ENCODE measurements at regions not wholly inside any gene's neighbourhood (a gene's known extent, or its start where the extent isn't known, plus 50 kb on each side); places are given as distances from the start of the nearest gene placed in this dataset.

DNA sequence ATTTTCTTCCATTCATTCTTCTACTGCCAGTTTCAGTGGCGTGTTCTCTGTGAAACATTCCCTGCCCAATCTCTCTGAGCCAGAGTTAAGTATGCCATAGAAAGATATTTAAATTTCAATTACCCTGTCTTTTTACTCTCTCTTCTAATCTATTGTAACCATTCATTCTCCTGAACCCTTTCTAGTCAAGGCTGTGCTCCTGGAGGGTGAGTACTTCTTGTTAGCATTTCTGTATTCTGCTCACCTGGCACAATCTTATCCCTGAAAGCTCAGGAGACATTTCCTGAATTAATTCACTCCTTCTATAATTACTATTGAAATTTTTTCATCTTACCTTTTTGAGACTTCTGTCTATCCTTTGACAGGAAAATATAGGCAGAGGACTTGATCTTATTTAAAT is 271.7 kb downstream of the HGF start:
- Histone ChIP-seq H3K27me3 (ENCODE audit: control insufficient read depth, extremely low read depth, insufficient read depth, low read length) (no peaks in the 10 kb centered on the region), H3K9me3 (ENCODE audit: control insufficient read depth, low read depth, low read length) (no peaks in the 10 kb centered on the region), H3K9ac (ENCODE audit: control insufficient read depth, extremely low read depth, insufficient read depth, low read length) (no peak overlapping the region), H3K79me2 (ENCODE audit: control insufficient read depth, insufficient read depth, low read length) (no peaks in the 10 kb centered on the region), H4K20me1 (ENCODE audit: control insufficient read depth, extremely low read depth, insufficient read depth, low read length) (no peaks in the 10 kb centered on the region), H3K9me1 (ENCODE audit: control insufficient read depth, extremely low read depth, insufficient read depth, low read length) (no peaks in the 10 kb centered on the region), H3K4me2 (ENCODE audit: control insufficient read depth, extremely low read depth, insufficient read depth, low read depth, low read length) (no peak overlapping the region), H3K27ac (ENCODE audit: control insufficient read depth, insufficient read depth, low read length) (no peak overlapping the region), H3K4me3 (ENCODE audit: control insufficient read depth in 2 of 3, extremely low read depth in 1 of 3, insufficient read depth in 2 of 3, low read depth in 1 of 3, low read length in 3 of 3) (no peak overlapping the region), H3K36me3 (ENCODE audit: control insufficient read depth in 2 of 2, extremely low read depth in 1 of 2, insufficient read depth in 2 of 2, low read length in 2 of 2) (no peaks in the 10 kb centered on the region), H2AFZ (ENCODE audit: control insufficient read depth, low read length) (no peak overlapping the region), H3K4me1 (ENCODE audit: control insufficient read depth, extremely low read depth, insufficient read depth, low read length) (peaks cover 5% of the 10 kb centered on the region)
- dilution Hi-C loops (cut with MboI; ENCODE audit: extremely low pct_ligation_motif_present, low sequenced_read_pairs), result no loop called here
- TF ChIP-seq, protein P1, sequence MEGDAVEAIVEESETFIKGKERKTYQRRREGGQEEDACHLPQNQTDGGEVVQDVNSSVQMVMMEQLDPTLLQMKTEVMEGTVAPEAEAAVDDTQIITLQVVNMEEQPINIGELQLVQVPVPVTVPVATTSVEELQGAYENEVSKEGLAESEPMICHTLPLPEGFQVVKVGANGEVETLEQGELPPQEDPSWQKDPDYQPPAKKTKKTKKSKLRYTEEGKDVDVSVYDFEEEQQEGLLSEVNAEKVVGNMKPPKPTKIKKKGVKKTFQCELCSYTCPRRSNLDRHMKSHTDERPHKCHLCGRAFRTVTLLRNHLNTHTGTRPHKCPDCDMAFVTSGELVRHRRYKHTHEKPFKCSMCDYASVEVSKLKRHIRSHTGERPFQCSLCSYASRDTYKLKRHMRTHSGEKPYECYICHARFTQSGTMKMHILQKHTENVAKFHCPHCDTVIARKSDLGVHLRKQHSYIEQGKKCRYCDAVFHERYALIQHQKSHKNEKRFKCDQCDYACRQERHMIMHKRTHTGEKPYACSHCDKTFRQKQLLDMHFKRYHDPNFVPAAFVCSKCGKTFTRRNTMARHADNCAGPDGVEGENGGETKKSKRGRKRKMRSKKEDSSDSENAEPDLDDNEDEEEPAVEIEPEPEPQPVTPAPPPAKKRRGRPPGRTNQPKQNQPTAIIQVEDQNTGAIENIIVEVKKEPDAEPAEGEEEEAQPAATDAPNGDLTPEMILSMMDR (optimal IDR thresholded peaks at IDR 0.05 in 1 of 3, IDR thresholded peaks at IDR 0.05 in 1 of 3, conservative IDR thresholded peaks at IDR 0.05 in 1 of 3; ENCODE audit: extremely low read depth in 1 of 3, insufficient read depth in 2 of 3, low read length in 3 of 3), result no peak
- no peak for TF ChIP-seq EZH2 (IDR thresholded peaks at IDR 0.05; ENCODE audit: low read length)
- DNase-seq (ENCODE audit: low read depth, low spot score) (no peak), FAIRE-seq (no peak)

DNA sequence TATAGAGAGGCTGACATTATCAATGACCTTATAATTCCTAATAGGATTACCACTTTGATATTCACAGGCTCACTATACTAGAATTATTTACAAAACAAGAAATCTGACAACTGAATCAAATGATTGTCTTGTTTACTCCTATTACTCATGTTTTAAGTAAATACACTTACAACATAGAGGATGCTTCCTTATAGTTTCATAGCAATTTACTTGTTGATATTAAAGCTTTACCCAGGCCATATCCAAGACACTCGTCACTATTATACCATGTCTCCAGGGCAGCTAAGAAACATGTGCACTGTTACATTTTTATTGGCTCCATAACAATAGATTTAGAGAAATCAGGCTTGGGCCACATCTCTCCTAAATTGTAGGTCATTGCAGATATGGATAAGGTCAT is 276.9 kb downstream of the HGF start:
- Histone ChIP-seq H2AFZ (ENCODE audit: control insufficient read depth, low read length) (no peak overlapping the region), H3K27ac (ENCODE audit: control insufficient read depth, insufficient read depth, low read length) (no peak overlapping the region), H3K27me3 (ENCODE audit: control insufficient read depth, extremely low read depth, insufficient read depth, low read length) (no peaks in the 10 kb centered on the region), H3K9me1 (ENCODE audit: control insufficient read depth, extremely low read depth, insufficient read depth, low read length) (no peaks in the 10 kb centered on the region), H3K4me1 (ENCODE audit: control insufficient read depth, extremely low read depth, insufficient read depth, low read length) (no peaks in the 10 kb centered on the region), H3K9me3 (ENCODE audit: control insufficient read depth, low read depth, low read length) (no peaks in the 10 kb centered on the region), H3K36me3 (ENCODE audit: control insufficient read depth in 2 of 2, extremely low read depth in 1 of 2, insufficient read depth in 2 of 2, low read length in 2 of 2) (no peaks in the 10 kb centered on the region), H3K4me3 (ENCODE audit: control insufficient read depth in 2 of 3, extremely low read depth in 1 of 3, insufficient read depth in 2 of 3, low read depth in 1 of 3, low read length in 3 of 3) (no peak overlapping the region), H3K79me2 (ENCODE audit: control insufficient read depth, insufficient read depth, low read length) (no peaks in the 10 kb centered on the region), H3K4me2 (ENCODE audit: control insufficient read depth, extremely low read depth, insufficient read depth, low read depth, low read length) (no peak overlapping the region), H3K9ac (ENCODE audit: control insufficient read depth, extremely low read depth, insufficient read depth, low read length) (no peak overlapping the region), H4K20me1 (ENCODE audit: control insufficient read depth, extremely low read depth, insufficient read depth, low read length) (no peaks in the 10 kb centered on the region)
- dilution Hi-C loops (cut with MboI; ENCODE audit: extremely low pct_ligation_motif_present, low sequenced_read_pairs), result no loop called here
- TF ChIP-seq, protein P1 (optimal IDR thresholded peaks at IDR 0.05 in 1 of 3, IDR thresholded peaks at IDR 0.05 in 1 of 3, conservative IDR thresholded peaks at IDR 0.05 in 1 of 3; ENCODE audit: extremely low read depth in 1 of 3, insufficient read depth in 2 of 3, low read length in 3 of 3), result no peak
- no peak for TF ChIP-seq EZH2 (IDR thresholded peaks at IDR 0.05; ENCODE audit: low read length)
- FAIRE-seq, result no peak
- no peak for DNase-seq (ENCODE audit: low read depth, low spot score)
